ENCODE measurements at regions not wholly inside any gene's neighbourhood (a gene's known extent, or its start where the extent isn't known, plus 50 kb on each side); places are given as distances from the start of the nearest gene placed in this dataset.
"Not testable (repeated sequence)": the region's sequence is repeated elsewhere in the genome, so short reads cannot be mapped to it uniquely, and the experiment has no call there.

- peak; percentile 68 for DNase-seq
Measured at GRCh38 chr1:186775881-186776560, 52.7 kb upstream of the PLA2G4A start.

GRCh38 chr1:186775036-186775435 is 53.7 kb upstream of the PLA2G4A start:
- DNase-seq: no peak

GRCh38 chr1:186772228-186772627 is 56.5 kb upstream of the PLA2G4A start:
- DNase-seq: no peak

GRCh38 chr1:186770421-186770820 is 58.3 kb upstream of the PLA2G4A start:
- DNase-seq: no peak

GRCh38 chr1:186768906-186769305 is 59.8 kb upstream of the PLA2G4A start:
- no peak for DNase-seq

- DNase-seq: peak; percentile 79
Measured at GRCh38 chr1:186765446-186765845, 63.3 kb upstream of the PLA2G4A start.

- no peak for DNase-seq
Measured at GRCh38 chr1:186763107-186763506, 65.6 kb upstream of the PLA2G4A start.

GRCh38 chr1:186762653-186763052 is 66.1 kb upstream of the PLA2G4A start:
- DNase-seq: no peak

- no peak for DNase-seq
Measured at GRCh38 chr1:186761358-186761757, 67.4 kb upstream of the PLA2G4A start.

- no peak for DNase-seq
Measured at GRCh38 chr1:186760446-186760845, 68.3 kb upstream of the PLA2G4A start.

GRCh38 chr1:186758896-186759606 is 69.7 kb upstream of the PLA2G4A start:
- not testable (repeated sequence) for DNase-seq

- no peak for DNase-seq
Measured at GRCh38 chr1:186757851-186758250, 70.9 kb upstream of the PLA2G4A start.

GRCh38 chr1:186754542-186755145 is 74.1 kb upstream of the PLA2G4A start:
- DNase-seq: no peak

GRCh38 chr1:186753241-186753640 is 73.0 kb upstream of the PTGS2 start:
- DNase-seq: no peak

- no peak for DNase-seq
Measured at GRCh38 chr1:186750257-186750656, 70.0 kb upstream of the PTGS2 start.

GRCh38 chr1:186749820-186750219 is 69.6 kb upstream of the PTGS2 start:
- no peak for DNase-seq

- no peak for DNase-seq
Measured at GRCh38 chr1:186747661-186748060, 67.4 kb upstream of the PTGS2 start.

- DNase-seq: no peak
Measured at GRCh38 chr1:186745531-186746146, 65.4 kb upstream of the PTGS2 start.

GRCh38 chr1:186741640-186742039 is 61.4 kb upstream of the PTGS2 start:
- DNase-seq: no peak

GRCh38 chr1:186740324-186740723 is 60.1 kb upstream of the PTGS2 start:
- DNase-seq: no peak

- no peak for DNase-seq
Measured at GRCh38 chr1:186739515-186739914, 59.3 kb upstream of the PTGS2 start.

- DNase-seq: no peak
Measured at GRCh38 chr1:186738926-186739325, 58.7 kb upstream of the PTGS2 start.

- no peak for DNase-seq
Measured at GRCh38 chr1:186736971-186737685, 56.9 kb upstream of the PTGS2 start.

Measured in islet precursor cell (in vitro differentiated cells).